NCI-H460 (cell line): ENCODE measurements at regions not wholly inside any gene's neighbourhood (a gene's known extent, or its start where the extent isn't known, plus 50 kb on each side); places are given as distances from the start of the nearest gene placed in this dataset.
"Not testable (repeated sequence)": the region's sequence is repeated elsewhere in the genome, so short reads cannot be mapped to it uniquely, and the experiment has no call there.

Experiments used
- DNase-seq: peaks from one replicate; pipeline ENCODE4 v3.0.0-alpha.2; 2016; ENCODE audit warnings: low read depth; ENCODE audit errors: extremely low read depth

DNA sequence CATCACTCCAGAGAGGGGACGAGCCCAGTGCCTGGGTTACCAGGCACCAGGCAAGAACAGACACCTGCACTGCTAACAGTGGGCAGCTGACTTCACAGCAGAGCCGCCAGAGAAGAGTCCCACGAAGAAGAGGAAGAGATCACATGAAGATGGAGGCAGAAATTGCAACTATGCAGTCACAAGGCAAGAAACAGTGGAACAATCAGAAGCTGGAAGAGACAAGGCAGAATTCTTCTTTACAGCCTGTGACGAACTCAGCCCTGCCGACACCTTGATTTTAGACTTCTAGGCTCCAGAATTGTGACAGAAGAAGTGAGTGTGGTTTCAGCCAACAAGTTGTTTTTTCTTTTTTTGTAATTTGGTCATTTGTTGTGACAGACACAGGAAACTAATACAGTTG is 59.2 kb downstream of the IL12A start:
- no peak for DNase-seq

DNA sequence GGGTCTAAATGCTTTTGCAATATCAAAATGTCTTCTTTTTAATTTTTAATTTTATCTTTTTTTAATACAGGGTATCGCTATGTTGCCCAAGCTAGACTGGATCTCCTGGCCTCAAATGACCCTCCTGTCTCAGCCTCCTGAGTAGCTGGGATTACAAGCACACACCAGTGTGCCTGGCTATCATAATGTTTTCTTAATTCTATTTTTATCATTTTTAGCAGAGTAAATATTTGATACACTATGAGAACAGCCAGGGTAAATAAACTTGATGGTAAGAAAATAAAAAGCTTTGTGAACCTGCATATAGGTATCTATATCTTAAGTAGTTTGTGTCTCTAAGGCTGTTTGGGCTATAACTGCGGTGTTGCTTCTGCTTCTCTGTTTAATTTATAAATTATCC is 60.4 kb downstream of the IL12A start:
- no peak for DNase-seq

DNA sequence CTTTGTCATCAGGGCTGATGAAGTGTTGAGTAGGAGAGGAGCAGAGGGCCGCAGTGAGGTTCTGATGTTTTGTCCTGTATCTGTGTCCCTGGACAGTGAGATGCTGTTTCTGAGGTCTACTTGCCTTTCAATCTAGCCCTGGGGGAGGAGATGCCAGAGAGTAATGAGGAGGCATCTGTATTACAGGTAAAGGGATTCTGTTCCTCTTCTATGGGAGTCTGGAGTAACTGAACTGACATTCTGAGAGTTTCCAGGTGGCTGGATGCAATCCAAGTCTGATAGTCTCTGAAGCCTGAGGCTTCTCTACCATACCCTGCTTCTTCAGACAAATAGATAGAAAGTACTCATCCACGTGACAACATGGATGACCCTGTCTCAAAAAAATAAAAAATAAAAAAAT is 60.9 kb downstream of the IL12A start:
- no peak for DNase-seq

DNA sequence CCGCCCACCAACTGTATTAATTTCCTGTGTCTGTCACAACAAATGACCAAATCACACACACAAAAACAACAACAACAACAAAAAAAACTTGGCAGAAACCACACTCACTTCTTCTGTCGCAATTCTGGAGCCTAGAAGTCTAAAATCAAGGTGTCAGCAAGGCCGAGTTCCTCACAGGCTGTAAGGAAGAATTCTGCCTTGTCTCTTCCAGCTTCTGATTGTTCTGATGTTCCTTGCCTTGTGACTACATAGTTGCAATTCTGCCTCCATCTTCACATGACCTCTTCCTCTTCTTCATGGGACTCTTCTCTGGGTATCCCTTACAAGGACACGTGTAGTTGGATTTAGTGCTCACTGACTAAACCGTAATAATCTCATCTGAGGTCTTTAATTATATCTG is 61.4 kb downstream of the IL12A start:
- DNase-seq, result no peak

DNA sequence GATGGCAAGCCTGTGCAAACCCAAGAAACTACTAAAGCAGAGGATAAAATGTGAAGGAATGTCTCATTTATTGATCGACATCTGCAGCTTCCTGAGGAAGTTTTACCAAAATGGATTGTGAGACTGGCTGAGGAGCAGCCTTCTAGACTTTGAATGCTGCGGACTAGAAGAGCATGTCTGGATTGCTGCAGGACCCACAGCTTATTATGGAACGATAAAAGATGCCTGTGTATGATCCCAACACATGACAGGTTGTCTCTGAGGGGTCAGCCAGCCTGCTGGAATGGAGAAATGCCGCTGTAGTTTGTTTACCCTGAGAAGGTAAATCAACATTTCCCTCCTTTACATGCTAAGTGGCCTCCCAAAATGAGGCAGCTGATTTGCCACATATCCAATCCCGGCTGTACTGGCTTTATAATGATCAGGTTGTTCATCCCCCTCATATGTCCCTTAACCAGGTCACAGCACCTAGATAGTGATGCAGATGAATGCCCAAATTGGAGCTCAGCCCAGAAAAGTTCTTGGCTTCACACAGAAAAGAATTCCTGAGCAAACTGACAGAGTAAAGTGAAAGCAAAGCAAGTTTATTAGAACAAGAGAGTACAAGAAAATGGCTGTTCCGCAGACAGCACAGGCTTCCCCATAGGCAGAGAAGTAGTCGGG is 63.9 kb downstream of the IL12A start:
- no peak for DNase-seq

DNA sequence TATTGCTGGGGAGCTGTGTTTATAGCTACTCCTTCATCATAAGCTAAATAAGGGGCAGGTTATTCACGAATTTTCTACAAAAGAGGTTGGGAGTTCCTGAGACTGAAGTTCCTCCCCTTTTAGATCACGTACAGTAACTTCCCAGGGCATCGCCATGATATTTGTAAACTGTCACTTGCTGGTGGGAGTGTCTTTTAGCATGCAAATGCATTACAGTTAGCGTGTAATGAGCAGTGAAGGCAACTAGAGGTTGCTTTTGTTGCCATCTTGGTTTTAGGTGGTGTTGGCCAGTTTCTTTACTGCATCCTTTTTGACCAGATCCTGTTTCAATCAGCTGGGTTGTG is 64.4 kb downstream of the IL12A start:
- no peak for DNase-seq

DNA sequence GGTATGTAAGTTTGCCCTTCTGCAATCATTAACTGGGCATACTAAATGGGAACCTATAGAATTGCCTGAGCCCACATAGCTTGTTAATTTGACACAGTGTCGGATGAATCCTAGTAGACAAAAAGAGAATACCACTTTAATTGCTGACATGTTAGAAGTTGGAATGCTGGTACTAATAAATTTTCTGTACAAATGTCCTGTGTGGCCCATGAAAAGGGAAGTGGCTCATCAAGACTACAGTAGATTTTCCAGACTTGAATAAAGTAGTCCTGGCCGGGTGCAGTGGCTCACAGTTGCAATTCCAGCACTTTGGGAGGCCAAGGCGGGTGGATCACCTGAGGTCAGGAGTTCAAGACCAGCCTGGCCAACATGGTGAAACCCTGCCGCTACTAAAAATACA is 66.2 kb downstream of the IL12A start:
- DNase-seq, result not testable (repeated sequence)

DNA sequence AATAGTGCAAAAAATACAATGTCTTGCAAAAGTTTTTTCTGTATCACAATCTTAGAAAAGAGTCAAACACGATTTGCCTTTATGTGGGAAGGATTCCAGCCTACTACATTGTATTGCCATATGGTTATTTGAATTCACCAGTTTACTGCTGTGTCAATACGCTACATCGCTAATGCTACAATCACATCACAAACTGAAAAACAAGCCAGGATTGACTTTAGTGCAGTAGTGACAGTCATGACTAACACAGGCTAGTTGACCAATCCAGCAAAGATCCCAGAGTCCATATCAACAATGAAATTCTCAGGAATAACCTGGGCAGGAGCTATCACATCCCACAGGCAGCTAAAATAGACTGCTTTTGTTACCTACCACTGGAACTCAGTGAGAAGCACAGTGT is 67.0 kb downstream of the IL12A start:
- no peak for DNase-seq

DNA sequence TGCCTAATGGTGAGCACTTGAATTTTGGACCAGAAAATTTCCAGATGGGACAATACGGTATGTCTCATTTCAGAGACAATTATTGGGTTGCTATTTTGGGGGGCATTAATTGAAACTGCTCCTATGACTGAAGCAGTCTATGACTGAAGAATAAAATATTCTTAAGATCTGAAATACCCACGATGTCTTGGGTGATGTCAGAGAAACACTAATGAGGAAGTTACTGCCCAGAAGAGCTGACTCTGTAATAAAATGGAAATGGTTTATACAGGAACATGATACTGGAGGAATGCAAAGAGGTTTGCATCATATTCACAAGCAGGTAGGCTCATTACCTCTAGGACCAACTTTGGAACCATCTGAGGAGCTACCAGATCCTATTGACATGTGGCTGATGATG is 68.7 kb downstream of the IL12A start:
- DNase-seq, result no peak

DNA sequence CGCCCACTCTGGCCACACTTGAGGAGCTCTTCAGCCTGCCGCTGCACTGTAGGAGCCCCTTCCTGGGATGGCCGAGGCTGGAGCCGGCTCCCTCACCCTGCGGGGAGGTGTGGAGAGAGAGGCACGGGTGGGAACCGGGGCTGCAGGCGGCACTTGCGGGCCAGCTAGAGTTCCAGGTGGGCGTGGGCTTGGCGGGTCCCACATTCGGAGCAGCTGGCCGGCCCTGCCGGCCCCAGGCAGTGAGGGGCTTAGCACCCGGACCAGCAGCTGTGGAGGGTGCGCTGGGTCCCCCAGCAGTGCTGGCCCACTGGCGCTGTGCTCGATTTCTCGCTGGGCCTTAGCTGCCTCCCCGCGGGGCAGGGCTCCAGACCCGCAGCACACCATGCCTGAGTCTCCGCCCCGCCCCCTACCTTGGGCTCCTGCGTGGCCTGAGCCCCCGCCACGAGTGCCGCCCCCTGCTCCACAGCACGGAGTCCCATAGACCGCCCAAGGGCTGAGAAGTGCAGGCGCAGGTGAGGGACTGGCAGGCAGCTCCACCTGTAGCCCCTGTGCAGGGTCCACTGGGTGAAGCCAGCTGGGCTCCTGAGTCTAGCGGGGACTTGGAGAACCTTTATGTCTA is 71.9 kb downstream of the IL12A start:
- no peak for DNase-seq

DNA sequence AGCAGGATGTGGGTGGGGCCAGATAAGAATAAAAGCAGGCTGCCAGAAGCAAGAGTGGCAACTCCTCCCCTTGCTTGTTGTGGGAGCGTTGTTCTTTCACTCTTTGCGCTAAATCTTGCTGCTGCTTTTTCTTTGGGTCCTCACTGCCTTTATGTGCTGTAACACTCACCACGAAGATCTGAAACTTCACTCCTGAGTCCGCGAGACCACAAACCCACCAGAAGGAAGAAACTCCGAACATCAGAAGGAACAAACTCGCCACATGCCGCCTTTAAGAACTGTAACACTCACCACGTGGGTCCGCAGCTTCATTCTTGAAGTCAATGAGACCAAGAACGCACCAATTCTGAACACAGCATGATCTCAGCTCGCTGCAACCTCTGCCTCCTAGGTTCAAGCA is 72.9 kb downstream of the IL12A start:
- no peak for DNase-seq

DNA sequence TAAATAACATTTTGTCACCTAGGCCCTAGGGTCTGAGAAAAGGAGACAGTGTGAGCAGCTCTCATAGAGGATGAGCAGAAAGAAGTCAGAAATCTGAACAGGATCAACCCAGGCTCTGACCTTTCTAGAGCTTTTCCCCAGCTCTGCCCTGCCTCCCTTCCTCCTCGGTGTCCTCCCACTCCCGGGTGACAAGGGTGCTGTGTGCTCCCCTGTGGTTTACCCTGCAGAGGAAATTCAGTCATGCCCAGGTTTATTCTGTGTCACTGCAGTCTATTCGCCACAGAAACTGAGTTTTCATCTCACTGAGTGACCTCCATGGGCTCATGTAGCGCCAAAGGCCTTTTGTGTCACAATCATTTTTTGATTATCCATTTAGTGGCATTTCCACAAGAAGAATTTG is 76.6 kb downstream of the IL12A start:
- no peak for DNase-seq

DNA sequence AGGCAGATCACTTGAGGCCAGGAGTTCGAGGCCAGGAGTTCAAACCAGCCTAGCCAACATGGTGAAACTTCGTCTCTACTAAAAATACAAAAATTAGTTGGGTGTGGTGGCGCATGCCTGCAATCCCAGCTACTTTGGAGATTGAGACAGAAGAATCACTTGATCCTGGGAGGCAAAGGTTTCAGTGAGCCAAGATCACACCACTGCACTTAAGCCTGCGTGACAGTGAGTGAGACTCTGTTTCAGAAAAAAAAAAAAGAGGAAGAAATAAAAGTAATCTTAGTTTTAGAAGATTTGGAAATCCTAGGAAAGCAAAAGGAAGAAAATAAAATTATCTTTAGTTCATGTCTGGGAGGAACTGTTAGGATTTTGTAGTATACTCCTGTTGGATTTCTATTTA is 77.2 kb downstream of the IL12A start:
- no peak for DNase-seq

DNA sequence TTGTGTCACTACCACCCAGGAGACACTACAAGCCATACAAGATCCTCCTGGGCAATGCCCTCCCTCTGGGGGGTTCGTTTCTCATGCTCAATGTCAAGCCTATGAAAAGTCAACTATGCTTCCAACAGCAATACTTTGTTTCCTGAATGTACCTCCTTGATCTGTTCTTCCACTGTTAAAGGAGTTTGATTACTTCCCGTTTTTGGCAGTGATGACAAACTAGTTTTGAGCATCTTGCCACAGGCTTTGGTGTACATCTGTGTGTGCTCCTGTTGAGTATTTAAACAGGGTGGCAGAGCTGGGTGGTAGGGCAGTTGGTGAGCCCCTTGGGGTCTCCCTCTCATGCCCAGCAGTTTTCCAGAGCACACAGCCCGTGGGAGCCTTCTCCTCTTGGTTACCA is 81.4 kb downstream of the IL12A start:
- DNase-seq, result no peak

DNA sequence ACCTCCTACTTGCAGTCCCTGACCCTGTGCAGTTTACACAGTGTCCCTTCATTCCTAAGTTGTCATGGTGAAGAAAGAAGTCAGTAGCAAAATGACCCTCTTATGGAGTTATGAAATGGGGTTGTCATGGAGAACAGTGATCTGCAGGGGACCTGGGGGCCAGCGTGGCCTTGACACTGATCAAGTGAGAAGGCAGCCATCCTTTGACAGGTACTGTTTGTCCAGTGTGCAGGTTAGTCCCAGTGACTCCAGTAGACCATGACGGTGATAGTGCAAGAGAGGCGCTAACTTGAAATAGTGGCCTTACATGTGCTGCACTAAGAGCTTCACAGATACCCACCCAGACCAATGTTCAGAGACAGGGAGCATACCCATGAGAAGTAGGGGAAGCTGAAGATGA is 87.9 kb downstream of the IL12A start:
- no peak for DNase-seq

DNA sequence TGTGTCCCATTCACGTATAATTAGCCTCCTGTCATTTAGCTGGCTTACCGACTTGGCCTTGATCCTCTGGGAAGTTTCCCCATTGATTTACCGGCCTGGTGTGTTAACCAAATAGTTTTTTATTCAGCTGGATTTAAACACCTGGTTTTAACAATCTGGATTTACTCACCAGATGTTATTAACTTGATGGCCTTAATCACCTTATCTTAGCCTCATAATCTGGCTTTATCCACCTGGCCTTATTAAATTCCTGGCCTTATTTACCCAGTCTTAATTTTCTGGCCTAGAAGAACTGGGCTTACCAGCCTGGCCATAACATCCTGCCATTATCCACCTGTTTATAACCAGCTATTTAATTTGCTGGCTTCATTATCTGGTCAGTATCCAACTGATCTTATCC is 89.9 kb downstream of the IL12A start:
- DNase-seq, result no peak

DNA sequence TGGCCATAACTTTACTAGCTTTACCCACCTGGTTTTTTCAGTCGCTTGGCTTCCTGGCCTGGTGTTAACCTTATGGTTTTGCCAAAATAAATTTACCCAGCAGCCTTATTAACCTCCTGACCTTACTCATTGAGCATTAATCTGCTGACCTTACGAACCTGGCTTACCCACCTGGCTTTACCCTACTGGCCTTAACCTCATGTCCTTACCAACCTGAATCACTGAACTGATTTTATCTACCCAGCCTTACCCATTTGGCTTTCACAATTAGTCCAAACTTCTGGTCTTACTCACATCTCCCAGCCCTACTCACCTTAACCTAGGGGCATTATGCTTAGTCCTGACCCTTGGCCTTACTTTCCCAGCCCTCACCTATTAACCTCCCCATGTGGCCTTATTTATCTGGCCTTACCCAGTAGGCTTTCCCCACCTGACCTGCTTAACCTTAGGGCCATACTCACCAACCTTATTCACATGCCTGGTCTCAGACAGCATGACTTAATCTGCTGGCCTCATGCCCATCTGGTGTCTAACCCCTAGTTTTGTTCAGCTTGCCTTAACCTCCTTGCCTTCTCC is 93.4 kb downstream of the IL12A start:
- no peak for DNase-seq

DNA sequence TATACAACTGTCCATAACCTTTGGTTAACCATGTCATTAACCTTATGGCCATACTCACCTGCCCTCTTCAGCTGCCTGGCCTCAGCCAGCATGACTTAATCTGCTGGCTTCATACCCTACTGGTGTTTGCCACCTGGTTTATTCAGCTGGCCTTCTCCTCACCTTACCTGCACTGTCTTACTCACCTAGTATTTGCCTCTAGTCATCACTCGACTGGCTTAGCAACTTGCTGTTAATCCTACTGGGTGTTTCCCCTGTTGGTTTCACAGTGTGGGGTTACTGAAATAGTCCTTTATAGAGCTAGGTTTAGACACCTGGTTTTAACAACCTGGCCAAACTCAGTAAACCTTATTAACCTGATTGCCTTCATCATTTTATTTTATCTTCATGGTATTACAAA is 96.4 kb downstream of the IL12A start:
- DNase-seq, result no peak

DNA sequence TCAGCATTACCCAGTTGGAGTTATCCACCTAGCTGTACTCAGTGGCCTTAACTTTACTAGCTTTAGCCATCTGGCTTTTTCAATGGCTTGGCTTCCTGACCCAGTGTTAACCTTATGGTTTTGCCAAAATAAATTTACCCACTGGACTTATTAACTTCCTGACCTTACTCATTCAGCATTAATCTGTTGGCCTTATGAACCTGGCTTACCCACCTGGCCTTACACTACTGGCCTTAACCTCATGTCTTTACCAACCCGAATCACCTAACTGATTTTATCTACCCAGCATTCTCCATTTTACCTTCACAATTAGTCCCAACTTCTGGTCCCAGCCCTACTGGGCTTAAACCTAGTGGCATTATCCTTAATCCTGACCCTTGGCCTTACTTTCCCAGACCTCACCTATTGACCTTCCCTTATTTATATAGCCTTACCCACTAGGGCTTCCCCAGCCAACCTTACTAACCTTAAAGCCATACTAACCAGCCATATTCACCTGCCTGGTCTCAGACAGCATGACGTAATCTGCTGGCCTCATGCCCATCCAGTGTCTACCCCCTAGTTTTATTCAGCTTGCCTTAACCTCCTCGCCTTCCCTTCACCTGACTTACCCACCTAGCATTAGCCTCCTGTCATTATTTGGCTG is 100.0 kb downstream of the IL12A start:
- DNase-seq, result no peak

DNA sequence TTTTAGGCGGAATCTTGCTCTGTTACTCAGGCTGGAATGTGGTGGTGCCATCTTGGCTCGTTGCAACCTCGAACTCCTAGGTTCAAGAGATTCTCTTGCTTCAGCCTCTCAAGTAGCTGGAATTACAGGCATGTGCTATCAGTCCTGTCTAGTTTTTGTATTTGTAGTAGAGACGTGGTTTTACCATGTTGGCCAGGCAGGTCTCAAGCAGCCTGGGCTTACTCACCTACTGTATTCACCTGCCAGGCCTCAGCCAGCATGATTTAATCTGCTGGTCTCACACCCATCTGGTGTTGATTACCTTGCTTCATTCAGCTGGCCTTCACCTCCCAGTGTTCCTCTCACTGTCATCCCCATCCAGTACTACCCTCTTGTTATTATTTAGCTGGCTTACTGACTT is 102.0 kb downstream of the IL12A start:
- no peak for DNase-seq

DNA sequence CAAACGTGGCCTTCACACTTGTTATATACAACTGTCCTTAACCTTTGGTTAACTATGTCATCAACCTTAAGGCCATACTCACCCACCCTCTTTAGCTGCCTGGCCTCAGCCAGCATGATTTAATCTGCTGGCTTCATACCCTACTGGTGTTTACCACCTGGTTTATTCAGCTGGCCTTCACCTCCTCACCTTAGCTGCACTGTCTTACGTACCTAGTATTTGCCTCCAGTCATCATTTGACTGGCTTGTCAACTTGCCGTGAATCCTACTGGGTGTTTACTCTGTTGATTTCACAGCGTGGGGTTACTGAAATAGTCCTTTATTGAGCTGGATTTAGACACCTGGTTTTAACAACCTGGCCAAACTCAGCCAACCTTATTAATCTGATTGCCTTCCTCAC is 102.8 kb downstream of the IL12A start:
- DNase-seq, result no peak

DNA sequence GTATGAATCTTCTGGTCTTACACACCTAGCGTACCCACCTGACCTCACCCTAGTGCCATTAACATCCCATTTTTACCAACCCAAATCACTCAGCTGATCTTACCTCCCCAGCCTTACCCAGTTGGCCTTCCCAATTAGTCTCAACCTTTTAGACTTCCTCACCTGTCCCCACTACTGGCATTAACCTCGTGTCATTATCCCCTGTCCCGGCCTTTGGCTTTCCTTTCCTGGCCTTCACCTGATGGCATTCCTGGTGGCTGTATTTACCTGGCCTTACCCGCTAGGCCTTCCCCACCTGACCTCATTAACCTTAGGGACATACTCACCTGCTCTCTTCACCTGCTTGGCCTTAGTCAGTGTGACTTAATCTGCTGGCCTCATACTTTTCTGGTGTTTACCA is 104.1 kb downstream of the IL12A start:
- DNase-seq, result no peak
